ENCODE measurements at regions not wholly inside any gene's neighbourhood (a gene's known extent, or its start where the extent isn't known, plus 50 kb on each side); places are given as distances from the start of the nearest gene placed in this dataset.

DNA sequence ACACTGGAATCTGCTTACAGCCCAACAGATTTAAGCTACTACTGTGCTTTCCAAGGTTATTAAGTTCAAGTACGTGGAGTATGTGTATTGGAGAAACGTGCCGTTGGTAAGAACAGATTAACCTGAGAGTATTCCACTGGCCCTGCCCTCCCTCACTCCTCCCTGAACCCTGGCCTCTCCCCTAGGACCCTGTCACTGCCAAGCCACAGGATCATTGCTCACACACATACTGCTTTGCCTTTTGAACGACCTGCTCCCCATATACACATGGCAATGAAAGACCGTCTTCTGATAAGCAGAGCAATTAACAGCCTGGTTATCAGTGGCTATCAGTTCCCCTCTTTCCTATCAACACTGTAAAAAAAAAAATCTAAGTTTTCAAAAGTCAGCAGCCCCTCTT lies 458.9 kb upstream of the DYNLRB2 start:
- no peaks in the 10 kb centered on the region for H3K36me3 ChIP-seq (replicated peaks in 1 of 2; ENCODE audit: control extremely low read depth in 1 of 2, control insufficient read depth in 1 of 2, extremely low read depth in 1 of 2, insufficient read depth in 2 of 2, low read length in 1 of 2)
- ATAC-seq (ENCODE audit: low read depth) (no peak), DNase-seq (no peak)
- no peaks in the 10 kb centered on the region for H3K4me1 Mint-ChIP-seq
- no peak overlapping the region for H3K27ac Mint-ChIP-seq
- 25% methylated on average over 1 of the region's 5 CpGs for WGBS (ENCODE audit: insufficient coverage)
- H3K4me2 ChIP-seq (replicated peaks; ENCODE audit: low read depth, low read length, poor library complexity, severe bottlenecking), result no peak overlapping the region
- no peaks in the 10 kb centered on the region for H3K9me3 Mint-ChIP-seq (ENCODE audit: insufficient read depth)
- POLR2A ChIA-PET, result no interaction called here
- H4K20me1 ChIP-seq (ENCODE audit: control insufficient read depth, insufficient read depth, low read length, poor library complexity, severe bottlenecking), result no peaks in the 10 kb centered on the region
- no peak for TF ChIP-seq EZH2 (IDR thresholded peaks at IDR 0.05; ENCODE audit: borderline replicate concordance, insufficient read depth, low read depth, low read length, poor library complexity, severe bottlenecking)
- TF ChIP-seq, protein P1, sequence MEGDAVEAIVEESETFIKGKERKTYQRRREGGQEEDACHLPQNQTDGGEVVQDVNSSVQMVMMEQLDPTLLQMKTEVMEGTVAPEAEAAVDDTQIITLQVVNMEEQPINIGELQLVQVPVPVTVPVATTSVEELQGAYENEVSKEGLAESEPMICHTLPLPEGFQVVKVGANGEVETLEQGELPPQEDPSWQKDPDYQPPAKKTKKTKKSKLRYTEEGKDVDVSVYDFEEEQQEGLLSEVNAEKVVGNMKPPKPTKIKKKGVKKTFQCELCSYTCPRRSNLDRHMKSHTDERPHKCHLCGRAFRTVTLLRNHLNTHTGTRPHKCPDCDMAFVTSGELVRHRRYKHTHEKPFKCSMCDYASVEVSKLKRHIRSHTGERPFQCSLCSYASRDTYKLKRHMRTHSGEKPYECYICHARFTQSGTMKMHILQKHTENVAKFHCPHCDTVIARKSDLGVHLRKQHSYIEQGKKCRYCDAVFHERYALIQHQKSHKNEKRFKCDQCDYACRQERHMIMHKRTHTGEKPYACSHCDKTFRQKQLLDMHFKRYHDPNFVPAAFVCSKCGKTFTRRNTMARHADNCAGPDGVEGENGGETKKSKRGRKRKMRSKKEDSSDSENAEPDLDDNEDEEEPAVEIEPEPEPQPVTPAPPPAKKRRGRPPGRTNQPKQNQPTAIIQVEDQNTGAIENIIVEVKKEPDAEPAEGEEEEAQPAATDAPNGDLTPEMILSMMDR (IDR thresholded peaks at IDR 0.05), result no peak
- H3K9ac ChIP-seq (ENCODE audit: low read length), result no peak overlapping the region
- CTCF ChIA-PET, result interaction anchor here (0.6 kb wide), 2 partner anchors 104 to 1123 kb away, joined by 3 to 4 read pairs; no protein-coding TSS in a partner anchor
- no peaks in the 10 kb centered on the region for H3K79me2 ChIP-seq (ENCODE audit: control insufficient read depth, insufficient read depth, low read length)
- intact Hi-C loops (cut with micrococcal nuclease), result no loop called here
- peaks cover 4% of the 10 kb centered on the region for H3K27me3 Mint-ChIP-seq
- H3K4me3 Mint-ChIP-seq, result no peak overlapping the region
- H3K9me3 ChIP-seq (ENCODE audit: control extremely low read depth in 1 of 3, control insufficient read depth in 2 of 3, insufficient read depth in 1 of 3, low read length in 2 of 3), result peaks cover 0 to 3% (median 0%) of the 10 kb centered on the region in 3 donors
- H3K27me3 ChIP-seq (replicated peaks in 1 of 4; ENCODE audit: control extremely low read depth in 1 of 4, control insufficient read depth in 3 of 4, insufficient read depth in 4 of 4, low read length in 3 of 4), result no peaks in the 10 kb centered on the region
- no peak overlapping the region for H2AFZ ChIP-seq (ENCODE audit: insufficient read depth, low read depth, low read length, poor library complexity, severe bottlenecking)
- H3K4me1 ChIP-seq (ENCODE audit: control insufficient read depth in 2 of 2, insufficient read depth in 2 of 2, low read length in 2 of 2), result no peaks in the 10 kb centered on the region
- no peak overlapping the region for H3K27ac ChIP-seq (ENCODE audit: low read length in 2 of 2)
- no peak overlapping the region for H3K4me3 ChIP-seq (ENCODE audit: control extremely low read depth in 1 of 5, extremely low read depth in 1 of 5, insufficient read depth in 1 of 5, low read depth in 2 of 5, low read length in 4 of 5)

- DNase-seq, result no peak
- Histone ChIP-seq H3K36me3 (replicated peaks in 1 of 2; ENCODE audit: control extremely low read depth in 1 of 2, control insufficient read depth in 1 of 2, extremely low read depth in 1 of 2, insufficient read depth in 2 of 2, low read length in 1 of 2) (no peaks in the 10 kb centered on the region), H3K9ac (ENCODE audit: low read length) (no peak overlapping the region), H3K4me2 (replicated peaks; ENCODE audit: low read depth, low read length, poor library complexity, severe bottlenecking) (no peak overlapping the region), H3K27ac (ENCODE audit: low read length in 2 of 2) (no peak overlapping the region), H3K4me3 (ENCODE audit: control extremely low read depth in 1 of 5, extremely low read depth in 1 of 5, insufficient read depth in 1 of 5, low read depth in 2 of 5, low read length in 4 of 5) (no peak overlapping the region), H3K9me3 (ENCODE audit: control extremely low read depth in 1 of 3, control insufficient read depth in 2 of 3, insufficient read depth in 1 of 3, low read length in 2 of 3) (peaks cover 0 to 3% (median 0%) of the 10 kb centered on the region in 3 donors), H3K79me2 (ENCODE audit: control insufficient read depth, insufficient read depth, low read length) (no peaks in the 10 kb centered on the region), H3K4me1 (ENCODE audit: control insufficient read depth in 2 of 2, insufficient read depth in 2 of 2, low read length in 2 of 2) (no peaks in the 10 kb centered on the region), H3K27me3 (replicated peaks in 1 of 4; ENCODE audit: control extremely low read depth in 1 of 4, control insufficient read depth in 3 of 4, insufficient read depth in 4 of 4, low read length in 3 of 4) (no peaks in the 10 kb centered on the region), H2AFZ (ENCODE audit: insufficient read depth, low read depth, low read length, poor library complexity, severe bottlenecking) (no peak overlapping the region), H4K20me1 (ENCODE audit: control insufficient read depth, insufficient read depth, low read length, poor library complexity, severe bottlenecking) (no peaks in the 10 kb centered on the region)
- no peak overlapping the region for H3K4me3 Mint-ChIP-seq
- no peak for ATAC-seq (ENCODE audit: low read depth)
- no peaks in the 10 kb centered on the region for H3K9me3 Mint-ChIP-seq (ENCODE audit: insufficient read depth)
- H3K4me1 Mint-ChIP-seq, result no peaks in the 10 kb centered on the region
- no peak for TF ChIP-seq EZH2 (IDR thresholded peaks at IDR 0.05; ENCODE audit: borderline replicate concordance, insufficient read depth, low read depth, low read length, poor library complexity, severe bottlenecking)
- TF ChIP-seq, protein P1 (IDR thresholded peaks at IDR 0.05), result no peak
- no CpG with 5 or more reads among the region's 2 CpGs for WGBS (ENCODE audit: insufficient coverage)
- peaks cover 5% of the 10 kb centered on the region for H3K27me3 Mint-ChIP-seq
- intact Hi-C loops (cut with micrococcal nuclease), result no loop called here
- CTCF ChIA-PET, result no interaction called here
- no peak overlapping the region for H3K27ac Mint-ChIP-seq
- POLR2A ChIA-PET, result no interaction called here
Observed at GRCh38 chr16:80080287-80080851, 460.4 kb upstream of the DYNLRB2 start.
